ENCODE measurements at regions not wholly inside any gene's neighbourhood (a gene's known extent, or its start where the extent isn't known, plus 50 kb on each side); places are given as distances from the start of the nearest gene placed in this dataset.

DNA sequence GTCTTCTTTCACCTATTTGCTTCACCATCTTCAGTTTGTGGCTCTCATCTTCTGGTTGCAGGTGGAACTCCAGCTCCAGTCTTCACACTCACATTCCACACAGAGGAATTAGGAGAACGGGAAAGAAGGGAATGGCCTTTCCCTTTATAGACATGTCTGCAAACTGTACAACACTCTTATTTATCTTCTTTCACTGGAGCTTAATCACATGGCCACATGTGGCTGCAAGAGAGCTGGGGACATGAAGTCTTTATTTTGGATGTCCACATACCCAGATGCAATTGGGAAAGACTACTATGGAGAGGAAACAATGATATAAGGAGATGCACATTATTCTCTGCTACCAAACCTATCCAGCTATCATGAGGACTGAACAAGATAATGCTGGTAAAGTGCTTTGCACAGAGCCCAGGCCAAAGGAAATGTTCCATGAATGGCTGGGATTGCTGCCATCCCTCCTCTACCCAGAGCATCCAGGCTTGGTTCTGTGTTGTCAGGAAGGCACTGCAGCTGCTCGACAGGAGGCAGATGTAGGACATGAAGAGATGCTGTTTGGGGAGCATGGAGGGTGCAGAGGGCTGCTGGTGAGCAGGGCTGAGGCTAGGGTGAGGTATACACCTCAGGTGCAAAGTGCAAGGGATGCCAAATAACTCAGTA lies 183.8 kb upstream of the TBX20 start:
- ATAC-seq, result no peak
- intact Hi-C loops (cut with DNase I), result no loop called here
- H3K9me3 ChIP-seq, result no peaks in the 10 kb centered on the region
- DNase-seq, result no peak
- H3K36me3 ChIP-seq, result no peaks in the 10 kb centered on the region
- peaks cover 4 to 8% of the 10 kb centered on the region in 2 donors for H3K27me3 ChIP-seq
- H3K4me3 ChIP-seq, result no peak overlapping the region
- H3K27ac ChIP-seq, result no peak overlapping the region
- TF ChIP-seq, protein P1, sequence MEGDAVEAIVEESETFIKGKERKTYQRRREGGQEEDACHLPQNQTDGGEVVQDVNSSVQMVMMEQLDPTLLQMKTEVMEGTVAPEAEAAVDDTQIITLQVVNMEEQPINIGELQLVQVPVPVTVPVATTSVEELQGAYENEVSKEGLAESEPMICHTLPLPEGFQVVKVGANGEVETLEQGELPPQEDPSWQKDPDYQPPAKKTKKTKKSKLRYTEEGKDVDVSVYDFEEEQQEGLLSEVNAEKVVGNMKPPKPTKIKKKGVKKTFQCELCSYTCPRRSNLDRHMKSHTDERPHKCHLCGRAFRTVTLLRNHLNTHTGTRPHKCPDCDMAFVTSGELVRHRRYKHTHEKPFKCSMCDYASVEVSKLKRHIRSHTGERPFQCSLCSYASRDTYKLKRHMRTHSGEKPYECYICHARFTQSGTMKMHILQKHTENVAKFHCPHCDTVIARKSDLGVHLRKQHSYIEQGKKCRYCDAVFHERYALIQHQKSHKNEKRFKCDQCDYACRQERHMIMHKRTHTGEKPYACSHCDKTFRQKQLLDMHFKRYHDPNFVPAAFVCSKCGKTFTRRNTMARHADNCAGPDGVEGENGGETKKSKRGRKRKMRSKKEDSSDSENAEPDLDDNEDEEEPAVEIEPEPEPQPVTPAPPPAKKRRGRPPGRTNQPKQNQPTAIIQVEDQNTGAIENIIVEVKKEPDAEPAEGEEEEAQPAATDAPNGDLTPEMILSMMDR (IDR thresholded peaks at IDR 0.05), result no peak
- H3K4me1 ChIP-seq, result no peaks in the 10 kb centered on the region

- Histone ChIP-seq H3K4me3 (no peak overlapping the region), H3K4me1 (no peaks in the 10 kb centered on the region), H3K36me3 (no peaks in the 10 kb centered on the region), H3K9me3 (no peaks in the 10 kb centered on the region), H3K27me3 (no peaks in the 10 kb centered on the region), H3K27ac (no peak overlapping the region)
- intact Hi-C loops (cut with DNase I), result no loop called here
- TF ChIP-seq, protein P1 (IDR thresholded peaks at IDR 0.05), result no peak
- DNase-seq, result no peak
- ATAC-seq, result no peak
These were observed 182.6 kb upstream of the TBX20 start for GRCh38 chr7:35436452-35436851.

GRCh38 chr7:35430547-35431153 lies 176.8 kb upstream of the TBX20 start:
- Histone ChIP-seq H3K27me3 (no peaks in the 10 kb centered on the region), H3K4me1 (no peaks in the 10 kb centered on the region), H3K27ac (no peak overlapping the region), H3K9me3 (peaks cover 0 to 7% of the 10 kb centered on the region in 2 donors), H3K36me3 (no peaks in the 10 kb centered on the region), H3K4me3 (no peak overlapping the region)
- TF ChIP-seq, protein P1 (IDR thresholded peaks at IDR 0.05), result no peak
- DNase-seq (no peak), ATAC-seq (no peak)
- intact Hi-C loops (cut with DNase I), result no loop called here

DNA sequence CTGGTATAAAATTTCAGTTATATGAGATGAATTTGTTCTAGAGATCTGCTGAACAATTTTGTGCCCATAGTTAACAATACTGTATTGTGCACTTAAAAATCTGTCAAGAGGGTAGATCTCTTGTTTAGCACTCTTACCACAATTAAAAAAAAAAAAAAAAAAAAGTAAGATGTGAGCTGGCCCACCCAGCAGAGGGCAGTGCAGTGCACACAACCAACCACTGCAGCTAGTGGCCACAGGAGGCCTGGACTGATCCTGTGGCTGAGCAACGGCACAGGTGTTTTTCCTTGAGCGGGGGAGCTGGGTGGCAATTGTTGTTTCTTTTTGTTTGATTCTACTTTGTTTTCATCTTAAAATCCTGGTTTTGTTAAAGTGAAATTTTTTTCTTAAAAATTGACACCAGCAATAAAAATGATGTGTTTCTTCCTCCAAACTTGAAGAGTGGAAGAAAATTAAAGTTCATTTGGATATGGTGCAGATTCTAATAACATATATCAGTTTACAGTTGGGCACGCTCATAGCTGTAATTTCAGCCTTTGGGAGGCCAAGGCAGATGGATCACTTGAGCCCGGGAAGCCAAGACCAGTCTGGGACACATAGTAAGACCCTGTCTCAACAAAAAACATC lies 171.1 kb upstream of the TBX20 start:
- Histone ChIP-seq H3K27ac (no peak overlapping the region), H3K4me3 (no peak overlapping the region), H3K9me3 (no peaks in the 10 kb centered on the region), H3K27me3 (no peaks in the 10 kb centered on the region), H3K4me1 (no peaks in the 10 kb centered on the region), H3K36me3 (no peaks in the 10 kb centered on the region)
- ATAC-seq (peak; percentile 97), DNase-seq (peak in 2 of 4 donors; percentile 40 to 53)
- intact Hi-C loops (cut with DNase I), result loop anchor here in 1 of 2 donors (5.0 to 10.0 kb wide), 2 partner anchors 90 to 197 kb away; no protein-coding TSS in a partner anchor
- TF ChIP-seq, protein P1 (IDR thresholded peaks at IDR 0.05), result peak; percentile 55 to 68

- Histone ChIP-seq H3K27ac (no peak overlapping the region), H3K9me3 (no peaks in the 10 kb centered on the region), H3K4me1 (no peaks in the 10 kb centered on the region), H3K27me3 (no peaks in the 10 kb centered on the region), H3K4me3 (no peak overlapping the region), H3K36me3 (no peaks in the 10 kb centered on the region)
- TF ChIP-seq, protein P1 (IDR thresholded peaks at IDR 0.05), result no peak
- no peak for ATAC-seq
- no peak for DNase-seq
- intact Hi-C loops (cut with DNase I), result loop anchor here in 1 of 2 donors (5.0 to 10.0 kb wide), 2 partner anchors 90 to 198 kb away; no protein-coding TSS in a partner anchor
These were observed 170.5 kb upstream of the TBX20 start for GRCh38 chr7:35424440-35424839.
